ENCODE measurements at regions not wholly inside any gene's neighbourhood (a gene's known extent, or its start where the extent isn't known, plus 50 kb on each side); places are given as distances from the start of the nearest gene placed in this dataset.

DNA sequence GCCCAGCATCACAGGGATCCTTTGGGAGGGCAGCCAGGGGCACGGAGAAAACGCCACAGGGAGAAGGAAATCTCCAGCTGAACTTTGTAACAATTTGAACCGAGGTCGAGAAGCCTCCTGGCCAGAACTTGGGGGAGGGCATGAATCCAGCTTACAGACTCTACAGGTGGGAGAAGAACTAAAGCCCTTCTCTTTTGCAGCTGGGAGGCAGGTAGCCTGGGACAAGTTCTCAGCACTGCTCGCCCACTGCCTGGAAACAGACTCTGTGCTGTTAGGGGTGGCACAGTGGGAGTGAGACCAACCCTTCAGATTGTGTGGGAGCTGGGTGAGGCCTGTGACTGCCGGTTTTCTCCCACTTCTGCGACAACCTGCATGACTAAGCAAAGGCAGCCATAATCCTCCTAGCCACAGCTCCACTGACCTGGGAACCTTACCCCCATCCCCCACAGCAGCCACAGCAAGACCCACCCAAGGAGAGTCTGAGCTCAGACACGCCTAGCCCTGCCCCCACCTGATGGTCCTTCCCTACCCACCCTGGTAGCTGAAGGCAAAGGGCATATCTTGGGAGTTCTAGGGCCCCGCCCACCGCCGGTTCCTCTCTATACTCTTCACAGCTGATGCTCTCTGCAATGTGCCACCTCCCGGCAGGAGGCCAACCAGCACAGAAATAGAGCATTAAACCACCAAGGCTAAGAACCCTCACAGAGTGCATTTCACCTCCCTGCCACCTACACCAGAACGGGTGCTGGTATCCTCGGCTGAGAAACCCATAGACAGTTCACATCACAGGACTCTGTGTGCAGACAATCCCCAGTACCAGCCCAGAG lies 136.0 kb upstream of the SIX2 start:
- DNase-seq (ENCODE audit: low read depth in 2 of 2), result no peak

DNA sequence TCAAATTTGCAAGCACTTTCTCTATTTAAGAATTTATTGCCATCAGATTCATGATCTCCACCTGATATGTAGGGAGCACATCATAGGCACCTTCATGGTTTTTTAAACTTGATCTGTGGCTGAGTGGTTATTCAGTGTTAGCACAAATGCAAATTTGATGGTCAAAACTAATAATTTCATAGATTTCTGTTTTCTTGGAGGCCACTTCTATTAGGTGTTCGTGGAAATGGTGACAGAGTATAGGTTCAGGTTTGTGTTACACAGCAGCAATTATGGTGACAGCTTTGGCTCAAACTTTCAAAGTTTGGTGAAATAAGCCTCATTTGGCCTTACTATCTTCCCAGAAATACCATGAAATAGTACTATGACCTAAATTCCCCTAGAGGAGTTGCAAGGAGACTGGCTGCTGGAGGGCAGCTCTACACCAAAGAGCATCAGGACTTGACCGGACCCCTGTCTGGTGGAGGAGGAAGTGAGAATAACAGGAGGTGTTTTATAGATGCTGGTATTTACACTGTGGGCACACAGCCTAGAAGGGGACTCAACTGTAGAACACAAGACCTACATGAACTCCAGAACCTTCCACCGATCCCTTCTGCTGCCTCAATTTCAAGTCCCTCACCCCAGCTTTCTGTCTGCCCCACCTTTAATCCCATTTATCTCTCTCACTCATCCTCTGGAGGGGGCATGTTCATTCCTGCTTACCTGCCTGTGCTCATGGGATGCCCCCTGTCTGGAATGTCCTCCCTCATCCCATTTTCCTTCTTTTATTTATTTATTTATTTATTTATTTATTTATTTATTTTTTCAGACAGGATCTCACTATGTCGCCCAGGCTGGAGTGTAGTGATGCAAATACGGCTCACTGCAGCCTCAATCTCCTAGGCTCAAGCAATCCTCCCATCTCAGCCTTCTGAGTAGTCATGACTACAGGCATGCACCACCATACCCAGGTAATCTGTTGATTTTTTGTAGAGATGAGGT lies 132.9 kb upstream of the SIX2 start:
- DNase-seq (ENCODE audit: low read depth in 2 of 2), result no peak

DNA sequence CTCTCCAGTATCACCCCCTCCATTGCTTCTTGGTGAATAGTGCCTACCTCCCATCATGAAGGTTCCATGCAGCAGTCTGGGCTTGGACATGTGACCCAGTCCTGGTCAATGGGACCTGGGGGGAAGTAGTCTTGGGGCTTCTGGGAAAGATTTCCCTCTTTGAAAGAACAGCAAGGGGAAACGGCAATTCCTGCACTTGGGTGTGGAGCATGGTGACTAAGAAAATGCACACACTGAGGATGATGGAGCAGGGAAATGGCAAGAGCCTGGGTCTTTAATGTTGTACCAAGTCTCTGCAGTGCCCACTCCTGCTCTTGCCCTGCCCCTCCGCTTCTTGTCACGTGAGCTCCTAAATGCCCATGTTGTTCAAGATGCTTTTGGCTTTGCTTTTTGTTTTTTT lies 131.4 kb upstream of the SIX2 start:
- no peak for DNase-seq (ENCODE audit: low read depth in 2 of 2)

- no peak for DNase-seq (ENCODE audit: low read depth in 2 of 2)
Observed at GRCh38 chr2:45138904-45139303, 129.7 kb upstream of the SIX2 start.

GRCh38 chr2:45137966-45138695 lies 128.9 kb upstream of the SIX2 start:
- no peak for DNase-seq (ENCODE audit: low read depth in 2 of 2)

- peak; percentile 3 to 63 for DNase-seq (ENCODE audit: low read depth in 2 of 2)
Observed at GRCh38 chr2:45134726-45135125, 125.5 kb upstream of the SIX2 start.

DNA sequence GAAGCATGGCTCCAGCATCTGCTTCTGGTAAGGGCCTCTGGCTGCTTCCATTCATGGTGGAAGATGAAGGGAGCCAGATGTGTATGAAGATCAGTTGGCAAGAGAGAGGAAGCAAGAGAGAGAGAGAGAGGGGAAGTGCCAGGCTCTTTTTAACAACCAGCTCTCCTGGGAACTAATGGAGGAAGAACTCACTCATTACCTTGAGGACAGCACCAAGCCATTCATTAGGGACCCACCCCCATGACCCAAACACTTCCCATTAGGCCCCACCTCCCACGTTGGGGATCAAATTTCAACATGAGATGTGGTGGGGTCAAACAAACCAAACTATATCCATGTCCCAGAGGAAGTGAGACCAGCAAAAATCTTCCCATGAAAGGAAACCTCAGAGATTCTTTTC lies 124.8 kb upstream of the SIX2 start:
- peak in 1 of 2 donors; percentile 34 for DNase-seq (ENCODE audit: low read depth in 2 of 2)

DNA sequence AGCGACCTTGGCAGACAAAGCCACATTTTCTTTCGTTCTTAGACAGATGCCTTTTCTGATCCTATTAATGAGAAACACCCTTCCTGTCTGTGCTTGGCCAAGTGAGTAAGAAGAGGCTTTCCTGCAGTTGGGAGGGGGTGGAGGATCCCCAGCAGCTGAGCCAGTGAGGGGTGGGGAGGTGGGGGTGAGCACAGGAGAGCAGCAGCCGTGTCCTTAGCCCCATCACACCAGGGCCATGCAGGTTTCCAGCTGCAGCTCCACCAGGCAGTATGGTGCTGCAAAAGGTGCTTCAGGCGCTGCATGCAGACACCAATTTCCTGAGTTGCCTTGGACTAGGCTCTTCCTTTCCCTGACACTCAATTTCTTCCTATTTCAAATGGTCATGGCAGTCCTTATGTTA lies 123.3 kb upstream of the SIX2 start:
- DNase-seq (ENCODE audit: low read depth in 2 of 2), result no peak

GRCh38 chr2:45131587-45131986 lies 122.3 kb upstream of the SIX2 start:
- DNase-seq (ENCODE audit: low read depth in 2 of 2), result no peak

DNA sequence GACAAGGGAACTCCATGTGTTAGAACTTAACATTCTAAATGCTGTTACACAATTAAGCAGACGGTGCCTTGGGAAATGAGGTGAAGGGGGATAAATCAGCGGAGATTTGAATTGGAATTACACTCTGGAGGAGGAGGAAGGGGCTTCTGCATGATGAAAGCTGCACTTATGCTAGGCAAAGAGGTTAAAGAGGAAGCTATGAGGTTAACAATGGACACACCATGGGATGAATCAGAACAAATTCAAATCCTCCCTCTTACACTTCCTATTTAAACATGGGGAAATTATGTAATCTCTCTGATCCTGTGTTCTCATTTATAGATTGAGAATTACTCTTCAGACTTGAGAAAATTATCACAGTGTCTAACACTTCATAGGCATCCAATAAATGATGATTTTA lies 121.5 kb upstream of the SIX2 start:
- peak in 1 of 2 donors; percentile 18 for DNase-seq (ENCODE audit: low read depth in 2 of 2)

- DNase-seq (ENCODE audit: low read depth in 2 of 2), result peak in 1 of 2 donors; percentile 86
Observed at GRCh38 chr2:45128580-45128997, 119.3 kb upstream of the SIX2 start.

DNA sequence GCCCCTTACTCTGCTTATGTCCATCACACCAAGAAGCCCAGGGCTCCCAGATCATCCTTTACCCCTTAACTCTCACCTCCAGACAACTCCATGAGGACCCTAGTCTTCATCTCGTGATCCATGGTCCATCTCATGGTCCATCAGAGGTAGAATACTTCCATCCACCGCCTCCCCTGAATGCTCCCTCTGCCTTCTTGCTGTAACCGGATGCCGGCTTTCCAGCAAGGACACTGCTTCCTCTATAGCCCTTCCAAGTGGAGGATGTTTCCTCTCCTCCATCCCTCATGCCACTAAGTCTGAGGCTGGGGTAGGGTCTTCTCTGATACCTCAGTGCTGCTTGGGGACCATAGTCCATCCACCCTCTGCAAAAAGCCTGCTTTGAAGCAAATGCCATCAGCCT lies 118.6 kb upstream of the SIX2 start:
- no peak for DNase-seq (ENCODE audit: low read depth in 2 of 2)

GRCh38 chr2:45127321-45127720 lies 118.1 kb upstream of the SIX2 start:
- DNase-seq (ENCODE audit: low read depth in 2 of 2), result no peak

- no peak for DNase-seq (ENCODE audit: low read depth in 2 of 2)
Observed at GRCh38 chr2:45125232-45125631, 116.0 kb upstream of the SIX2 start.

DNA sequence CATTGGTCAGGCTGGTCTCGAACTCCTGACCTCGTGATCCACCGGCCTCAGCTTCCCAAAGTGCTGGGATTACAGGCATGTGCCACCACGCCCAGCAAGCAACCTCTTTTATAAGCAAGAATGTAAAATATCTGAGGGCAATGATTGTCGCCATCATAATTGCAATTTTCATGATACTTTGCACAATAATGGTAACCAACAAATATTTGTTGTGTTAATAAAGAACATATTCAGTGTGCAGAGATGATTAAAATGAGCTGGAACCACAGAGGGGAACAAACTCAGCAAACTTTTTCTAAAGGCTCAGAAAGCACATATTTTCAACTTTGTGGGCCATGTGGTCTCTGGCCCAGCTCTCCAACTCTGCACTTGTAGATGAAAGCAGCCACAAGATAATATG lies 115.2 kb upstream of the SIX2 start:
- no peak for DNase-seq (ENCODE audit: low read depth in 2 of 2)

GRCh38 chr2:45123521-45124191 lies 114.4 kb upstream of the SIX2 start:
- DNase-seq (ENCODE audit: low read depth in 2 of 2), result no peak

- no peak for DNase-seq (ENCODE audit: low read depth in 2 of 2)
Observed at GRCh38 chr2:45123065-45123464, 113.8 kb upstream of the SIX2 start.

GRCh38 chr2:45121236-45121927 lies 112.1 kb upstream of the SIX2 start:
- no peak for DNase-seq (ENCODE audit: low read depth in 2 of 2)

DNA sequence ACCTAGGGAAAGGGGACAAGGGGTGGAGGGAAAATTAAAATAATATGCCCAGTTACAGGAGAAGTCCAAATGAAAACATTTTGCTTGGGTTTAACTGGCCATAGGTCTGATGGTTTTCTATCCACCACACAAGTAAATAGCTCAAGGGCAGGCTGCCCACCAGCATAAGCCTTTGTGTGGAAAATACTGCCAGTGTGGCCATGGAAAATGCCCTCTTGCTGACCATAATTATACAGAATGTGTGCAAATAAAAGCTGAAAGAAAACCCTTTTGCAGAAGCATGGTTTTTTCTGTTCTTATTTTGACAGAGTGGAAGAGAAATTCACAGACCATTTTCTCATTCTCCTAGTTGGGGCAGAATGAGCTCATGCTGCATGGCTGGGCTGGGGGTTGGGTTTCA lies 111.3 kb upstream of the SIX2 start:
- DNase-seq (ENCODE audit: low read depth in 2 of 2), result no peak

- DNase-seq (ENCODE audit: low read depth in 2 of 2), result no peak
Observed at GRCh38 chr2:45119855-45120254, 110.6 kb upstream of the SIX2 start.

GRCh38 chr2:45119038-45119437 lies 109.8 kb upstream of the SIX2 start:
- DNase-seq (ENCODE audit: low read depth in 2 of 2), result no peak

Measured in dermis microvascular lymphatic vessel endothelial cell (primary cell).